ENCODE measurements at regions not wholly inside any gene's neighbourhood (a gene's known extent, or its start where the extent isn't known, plus 50 kb on each side); places are given as distances from the start of the nearest gene placed in this dataset.

DNA sequence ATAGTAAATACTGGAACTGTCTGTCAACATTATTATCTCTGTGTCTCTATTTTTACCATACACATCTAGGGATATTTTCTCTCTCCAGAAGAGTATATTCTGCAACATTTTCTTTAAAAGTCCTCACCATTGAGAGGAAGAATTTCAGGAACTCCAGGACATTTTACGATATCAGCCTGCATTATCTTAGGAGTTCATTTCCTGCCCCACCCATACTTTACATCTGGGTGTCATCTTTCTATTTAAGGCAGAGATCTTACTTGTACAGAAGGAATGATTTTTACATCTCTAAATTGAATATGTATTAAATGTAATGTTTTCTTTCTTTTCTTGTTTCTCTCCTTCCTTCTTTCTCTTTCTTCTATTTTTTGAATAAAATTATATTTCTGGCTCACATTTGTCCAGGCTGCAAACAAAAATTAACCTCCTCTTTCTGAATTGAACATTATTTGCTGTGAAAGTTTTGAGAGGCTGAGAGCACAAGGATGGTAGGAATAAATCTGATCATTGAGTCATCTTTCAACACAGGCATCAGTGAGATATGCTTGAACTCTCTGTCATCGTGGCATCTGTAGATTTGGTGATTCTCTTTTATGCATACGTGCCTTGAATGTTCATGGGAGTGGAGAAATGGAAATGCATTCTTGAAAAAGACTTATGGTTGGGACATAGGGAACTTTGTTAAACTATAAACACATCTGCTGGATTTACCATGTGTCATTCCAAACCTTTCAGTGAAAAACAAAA is 753.6 kb downstream of the SLC16A7 start:
- no peak for DNase-seq

GRCh38 chr12:60387356-60387755 is 791.5 kb downstream of the SLC16A7 start:
- DNase-seq, result no peak

GRCh38 chr12:60391051-60391450 is 795.2 kb downstream of the SLC16A7 start:
- no peak for DNase-seq

DNA sequence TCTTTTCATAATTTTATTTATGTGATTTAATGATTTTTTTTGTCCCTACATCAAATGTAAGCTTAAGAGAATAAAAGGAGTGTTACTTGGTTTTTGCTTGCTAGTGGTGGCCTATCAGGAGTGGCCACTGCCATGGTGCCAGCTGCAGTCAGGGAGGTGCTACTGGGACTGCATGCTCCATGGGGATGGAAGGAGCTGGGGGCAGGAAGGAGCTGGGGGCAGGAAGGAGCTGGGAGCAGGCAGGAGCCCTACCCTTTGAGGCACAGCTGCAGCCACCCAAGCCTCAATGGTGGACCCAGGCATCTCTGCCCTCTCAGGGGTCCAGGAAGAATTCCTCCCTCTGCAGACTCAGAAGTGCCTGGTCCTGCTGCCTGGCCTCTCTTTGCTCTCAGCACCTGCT is 796.0 kb downstream of the SLC16A7 start:
- no peak for DNase-seq

DNA sequence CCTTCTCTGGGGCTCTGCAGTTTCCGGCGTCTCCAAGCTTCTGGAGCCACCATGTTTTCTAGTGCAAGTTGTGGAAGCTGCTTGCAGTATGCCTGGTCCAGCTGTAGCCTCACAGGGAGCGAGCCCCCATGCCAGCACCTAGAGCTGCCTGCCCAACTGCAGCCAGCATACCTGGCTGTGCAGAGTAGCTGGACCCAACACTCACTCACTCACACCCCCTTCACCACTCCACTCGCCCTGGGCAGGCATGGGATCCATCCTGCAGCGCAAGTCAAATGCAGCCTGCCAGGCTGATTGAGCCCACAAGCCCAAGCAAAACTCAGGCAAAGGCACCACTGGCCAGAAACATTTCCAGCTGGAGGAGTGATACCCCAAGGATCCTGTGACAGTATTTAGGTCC is 797.3 kb downstream of the SLC16A7 start:
- DNase-seq, result no peak

DNA sequence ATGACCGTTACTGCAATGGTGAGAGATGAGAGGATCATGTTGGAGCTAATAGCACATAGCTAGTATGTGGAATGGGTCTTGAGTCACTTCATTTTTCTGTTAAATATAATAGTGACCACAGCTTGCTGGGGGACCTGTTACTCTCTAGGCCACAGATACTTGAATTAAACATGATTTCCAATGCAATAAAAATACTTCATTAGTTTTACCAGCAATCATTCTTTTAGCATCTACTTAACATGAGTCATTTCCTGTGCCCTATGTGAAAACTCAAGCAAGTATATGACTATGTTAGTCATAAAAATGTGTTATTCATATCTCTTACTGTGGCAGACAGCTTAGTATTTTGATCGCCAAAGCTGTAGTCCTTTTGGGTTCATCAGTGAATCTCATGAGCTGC is 798.8 kb downstream of the SLC16A7 start:
- DNase-seq, result no peak

- no peak for DNase-seq
These were observed 802.7 kb downstream of the SLC16A7 start for GRCh38 chr12:60398547-60398946.

DNA sequence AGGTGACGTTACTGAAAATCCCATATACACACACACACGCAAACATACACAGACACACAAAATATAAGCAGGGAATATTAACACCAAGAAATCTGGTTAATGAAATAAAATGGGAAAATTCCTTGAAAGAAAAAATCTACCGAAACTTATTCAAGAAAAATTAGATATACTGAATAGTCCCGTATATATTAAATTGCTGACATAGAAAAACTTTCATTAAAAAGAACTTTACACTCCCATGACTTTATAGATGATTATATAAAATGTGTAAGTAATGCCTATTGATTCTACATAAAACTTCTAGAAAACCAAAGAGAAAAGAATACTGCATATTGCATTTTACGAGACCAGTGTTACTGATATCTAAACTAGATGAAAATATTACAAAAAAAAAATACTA is 803.2 kb downstream of the SLC16A7 start:
- DNase-seq, result no peak

DNA sequence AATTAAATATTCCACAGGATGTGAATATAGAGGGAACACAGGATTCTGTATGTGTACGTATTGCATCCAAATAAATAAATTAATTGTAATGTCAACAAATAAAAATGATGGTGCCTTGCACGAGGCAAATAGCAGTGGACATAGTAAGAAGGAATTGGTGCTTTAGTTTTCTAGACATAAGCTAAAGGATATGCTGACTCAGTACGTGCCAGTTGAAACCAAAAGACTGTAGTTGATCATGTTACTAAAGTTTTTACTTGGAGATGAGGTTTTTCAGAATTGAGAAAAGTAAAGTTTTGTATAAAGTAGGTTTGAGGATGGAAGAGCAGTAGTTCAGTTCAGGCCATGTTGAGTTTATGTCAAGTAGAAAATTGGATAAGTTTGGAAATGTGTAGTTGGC is 807.2 kb downstream of the SLC16A7 start:
- DNase-seq, result no peak

DNA sequence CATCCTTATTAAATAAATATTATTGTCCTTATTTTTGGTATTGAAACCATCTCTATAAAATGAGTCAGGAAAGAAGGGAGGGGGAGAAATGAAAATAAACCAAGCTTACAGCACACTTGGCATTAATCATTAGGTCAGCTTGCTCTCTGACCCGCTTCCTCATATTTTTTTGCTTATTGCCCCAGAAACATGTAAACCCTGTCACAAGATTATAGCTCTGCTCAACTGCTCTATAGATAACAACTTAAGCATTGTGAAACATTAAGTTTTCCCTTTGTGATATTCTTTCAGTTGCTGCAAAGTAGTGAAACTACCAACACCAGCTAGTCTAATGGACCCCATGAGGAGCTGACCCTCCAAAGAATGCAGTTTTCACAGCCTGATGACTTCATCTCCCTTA is 819.5 kb downstream of the SLC16A7 start:
- DNase-seq, result no peak

DNA sequence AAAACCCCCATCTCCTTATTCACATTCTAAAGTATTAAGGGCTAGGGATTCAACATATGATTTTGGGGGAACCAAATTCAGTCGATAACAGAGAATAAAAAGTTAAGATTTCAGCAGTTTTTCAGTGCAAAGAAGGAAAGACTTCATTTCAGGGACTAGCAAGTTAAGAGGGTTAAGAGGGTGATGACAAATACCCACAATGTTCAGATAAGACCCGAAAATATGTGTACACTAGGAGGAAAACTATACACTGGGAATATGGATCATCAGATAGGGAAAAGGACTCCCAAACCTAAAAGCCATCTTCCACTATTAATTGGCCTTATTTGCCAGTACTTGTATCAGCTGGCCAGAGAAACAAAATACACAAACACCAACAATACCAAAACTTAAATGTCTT is 824.2 kb downstream of the SLC16A7 start:
- no peak for DNase-seq

GRCh38 chr12:60421741-60422140 is 825.9 kb downstream of the SLC16A7 start:
- no peak for DNase-seq

- DNase-seq, result no peak
These were observed 841.5 kb downstream of the SLC16A7 start for GRCh38 chr12:60437297-60437696.

DNA sequence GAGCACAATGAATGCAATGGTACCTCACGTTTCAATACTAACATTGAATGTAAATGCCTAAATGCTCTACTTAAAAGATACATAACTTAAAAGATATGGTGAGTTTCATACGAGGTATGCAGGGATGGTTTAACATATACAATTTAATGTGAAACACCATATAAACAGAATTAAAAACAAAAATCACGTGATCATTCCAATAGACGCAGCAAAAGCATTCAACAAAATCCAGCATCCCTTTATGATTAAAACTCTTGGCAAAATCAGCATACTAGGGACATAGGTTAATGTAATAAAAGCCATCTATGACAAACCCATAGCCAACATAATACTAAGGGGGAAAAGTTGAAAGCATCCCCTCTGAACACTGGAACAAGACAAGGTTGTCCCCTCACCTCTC is 845.7 kb downstream of the SLC16A7 start:
- no peak for DNase-seq

DNA sequence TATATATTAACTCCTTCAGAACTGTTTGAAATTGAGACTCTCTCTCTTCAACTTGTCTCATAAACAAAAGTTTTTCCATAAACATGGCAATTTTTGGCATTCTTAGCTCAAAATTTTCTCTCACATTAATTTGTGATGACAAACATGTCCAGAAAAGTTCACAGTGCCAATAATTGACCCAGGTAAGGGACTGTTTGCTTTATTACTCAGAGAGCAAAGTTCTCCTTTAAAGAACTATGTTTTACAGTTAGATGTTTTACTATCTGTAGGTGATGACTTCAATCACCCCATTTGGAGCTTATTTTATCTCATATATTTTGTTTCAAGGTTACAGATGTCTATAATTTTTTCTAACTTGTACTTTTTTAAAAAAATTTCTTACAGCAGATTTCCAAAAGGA is 855.6 kb downstream of the SLC16A7 start:
- no peak for DNase-seq

DNA sequence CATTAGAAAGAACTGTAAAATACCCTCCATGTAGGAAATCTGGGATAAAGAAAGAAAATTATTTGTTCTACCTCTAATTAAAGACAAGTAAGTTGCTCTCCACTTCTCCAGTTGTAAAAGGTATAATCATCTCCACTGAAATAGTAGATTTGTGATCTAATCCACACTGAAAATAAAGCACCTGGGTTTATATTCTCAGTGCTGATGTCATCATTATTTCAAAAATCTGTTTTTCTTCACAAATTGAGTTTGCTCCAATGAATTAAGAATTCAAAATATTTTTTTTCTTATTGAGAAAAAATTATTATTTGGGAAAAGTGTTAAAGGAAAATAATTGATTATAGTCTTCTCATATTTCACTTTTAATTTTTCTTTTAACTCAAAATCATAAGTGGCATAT is 869.2 kb downstream of the SLC16A7 start:
- DNase-seq, result no peak

DNA sequence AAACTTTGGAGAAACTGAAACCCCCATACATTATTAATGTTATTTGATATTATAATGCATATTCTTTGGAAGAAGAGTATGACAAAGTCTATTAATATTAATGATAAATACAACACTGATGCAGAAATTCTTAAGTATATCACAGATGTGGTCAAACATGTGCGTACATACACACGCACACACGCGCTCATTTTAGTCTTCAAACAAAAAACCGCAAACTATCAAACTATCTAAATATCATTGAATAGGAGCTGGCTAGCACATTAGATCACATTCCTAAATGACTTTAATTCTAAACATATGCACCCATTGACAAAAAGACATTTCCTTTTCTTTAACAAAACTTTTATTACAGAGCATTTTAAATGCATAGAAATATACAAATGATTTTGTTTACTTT is 872.7 kb downstream of the SLC16A7 start:
- DNase-seq, result no peak

GRCh38 chr12:60475825-60476224 is 880.0 kb downstream of the SLC16A7 start:
- DNase-seq, result no peak

DNA sequence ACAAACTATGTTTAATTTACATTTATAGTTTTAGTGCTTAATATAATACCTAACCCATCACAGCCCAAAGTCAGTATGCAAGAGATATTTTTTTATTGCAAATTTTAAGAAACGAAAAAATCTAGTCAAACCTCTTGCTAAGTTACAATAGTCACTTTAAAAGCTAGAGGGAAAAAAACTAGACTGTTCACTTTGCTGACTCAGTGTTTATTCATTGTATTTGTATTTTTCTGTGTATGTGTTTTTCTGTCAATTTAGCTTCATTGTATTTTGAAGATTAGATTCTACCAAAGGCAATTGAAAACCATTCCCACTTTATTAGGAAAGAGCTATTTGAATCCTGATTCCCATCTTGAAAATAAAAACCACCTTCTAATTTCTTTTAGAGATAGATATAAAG is 891.5 kb downstream of the SLC16A7 start:
- DNase-seq, result no peak

- DNase-seq, result no peak
These were observed 893.2 kb downstream of the SLC16A7 start for GRCh38 chr12:60489071-60489470.

GRCh38 chr12:60494244-60494643 is 898.4 kb downstream of the SLC16A7 start:
- no peak for DNase-seq

DNA sequence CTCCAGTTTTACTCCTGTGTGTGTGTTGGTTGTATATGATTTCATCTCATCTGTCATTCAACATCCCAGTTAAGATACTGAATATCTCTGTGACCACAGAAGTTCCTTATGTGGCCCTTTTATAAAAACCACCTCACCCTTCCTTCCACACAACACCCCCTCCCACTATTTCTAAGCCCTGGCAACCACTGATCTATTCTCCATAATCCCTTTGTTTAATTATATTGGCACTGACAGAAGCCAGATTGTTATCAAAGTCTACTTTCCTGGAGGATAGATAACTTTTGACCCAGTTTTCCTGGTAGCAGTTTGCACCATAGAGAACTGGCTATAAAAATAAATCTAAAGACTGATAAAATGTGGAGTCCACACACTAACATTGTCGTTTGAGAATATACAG is 902.8 kb downstream of the SLC16A7 start:
- no peak for DNase-seq

GRCh38 chr12:60501124-60501729 is 905.4 kb downstream of the SLC16A7 start:
- no peak for DNase-seq

DNA sequence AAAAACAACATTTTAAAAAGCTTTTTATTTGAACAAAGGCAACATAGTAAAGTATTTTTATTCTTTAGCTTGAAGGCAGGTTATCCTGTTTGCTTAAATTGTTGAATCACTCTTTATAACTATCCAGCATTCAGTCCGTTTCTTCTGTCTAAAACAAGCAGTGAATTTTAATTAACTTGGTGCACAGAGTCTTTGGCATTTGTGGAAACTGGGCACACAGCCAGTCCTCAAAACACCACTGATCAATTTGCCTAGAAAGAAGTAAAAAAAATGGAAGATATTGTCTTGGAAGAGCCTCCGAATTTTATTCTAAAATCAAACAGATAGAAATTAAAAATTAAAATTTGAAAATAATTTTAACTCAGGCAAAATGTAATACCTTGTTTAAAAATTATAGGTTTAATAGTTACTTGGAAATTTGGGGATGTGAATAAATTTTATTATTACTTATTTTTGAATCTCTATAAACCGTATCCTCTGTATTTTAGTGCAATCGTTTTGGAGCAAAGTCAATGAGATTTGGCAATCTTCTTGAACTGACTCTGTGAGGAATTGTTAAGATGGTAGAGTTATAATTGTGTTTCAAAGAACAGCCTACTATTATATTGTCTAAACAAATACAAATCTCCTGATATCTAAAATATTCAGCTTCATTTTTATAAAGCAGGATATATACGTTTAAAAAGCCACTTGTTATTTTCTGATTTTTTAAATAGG is 927.0 kb downstream of the SLC16A7 start:
- DNase-seq, result no peak

All from occipital lobe (tissue), 1 donor.